IMR-90 (cell line): ENCODE measurements at regions not wholly inside any gene's neighbourhood (a gene's known extent, or its start where the extent isn't known, plus 50 kb on each side); places are given as distances from the start of the nearest gene placed in this dataset.

Experiments used
- ATAC-seq: fragments of 200-7000 bp; cut with Tn5 transposase; 2 replicates; pipeline ENCODE4 v1.9.1; 2020; ENCODE audit warnings: low read depth, mild to moderate bottlenecking, moderate library complexity
- BruUV-seq: library from RNA; stranded (reverse); fragments of 400-500 nt; replicated peaks from 2 replicates; lab custom pipeline; 2021; lab: Mats Ljungman, UMichigan
- CTCF ChIA-PET: fragments of 300-600 bp; formaldehyde crosslinking; extraction: SDS; loops from one replicate; lab custom pipeline; 2021; ENCODE audit warnings: antibody characterized with exemption; lab: Yijun Ruan, JAX
- POLR2A ChIA-PET: fragments of 300-600 bp; sonication (Branson Sonifier 250); formaldehyde crosslinking; loops from one replicate; lab custom pipeline; 2022; ENCODE audit warnings: antibody characterized with exemption; ENCODE audit not compliant: unreplicated experiment; lab: Charles Lee
- DNase-seq: peaks from one replicate; pipeline ENCODE4 v3.0.0; 2013
- H2AFZ ChIP-seq: replicated peaks from 2 replicates; pipeline ENCODE3; 2013; ENCODE audit warnings: low read length, mild to moderate bottlenecking; ENCODE audit not compliant: poor library complexity
- H2AK5ac ChIP-seq: 2 replicates; pipeline ENCODE4 v1.6.1; 2013; ENCODE audit warnings: low read depth, low read length, inconsistent platforms
- H2AK9ac ChIP-seq: replicated peaks from 2 replicates; pipeline ENCODE3; 2013; ENCODE audit warnings: mild to moderate bottlenecking, low read depth, low read length, moderate library complexity; ENCODE audit not compliant: poor library complexity
- H2BK120ac ChIP-seq: 2 replicates; pipeline ENCODE4 v1.6.1; 2013; ENCODE audit warnings: low read depth, low read length, inconsistent platforms
- H2BK15ac ChIP-seq: 3 replicates; pipeline ENCODE4 v1.6.1; 2013; ENCODE audit warnings: low read depth, low read length, inconsistent platforms
- H2BK20ac ChIP-seq: 2 replicates; pipeline ENCODE4 v1.6.1; 2013; ENCODE audit warnings: low read depth, mild to moderate bottlenecking, inconsistent platforms, low read length, moderate library complexity
- H2BK5ac ChIP-seq: 2 replicates; pipeline ENCODE4 v1.6.1; 2013; ENCODE audit warnings: mild to moderate bottlenecking, low read depth, low read length, inconsistent platforms; ENCODE audit not compliant: poor library complexity, severe bottlenecking
- H3K14ac ChIP-seq: replicated peaks from 2 replicates; pipeline ENCODE4 v1.6.1; 2013; ENCODE audit warnings: low read depth, low read length, inconsistent platforms
- H3K18ac ChIP-seq: 2 replicates; pipeline ENCODE4 v1.6.1; 2013; ENCODE audit warnings: low read depth, low read length, control low read depth
- H3K23ac ChIP-seq: 2 replicates; pipeline ENCODE4 v1.6.1; 2013; ENCODE audit warnings: low read depth, low read length, inconsistent platforms
- H3K27ac ChIP-seq: 2 replicates; pipeline ENCODE4 v1.5.1; 2013; ENCODE audit warnings: mild to moderate bottlenecking, control low read depth, low read length; ENCODE audit not compliant: insufficient read depth
- H3K27me3 ChIP-seq: 2 replicates; pipeline ENCODE4 v1.6.1; 2013; ENCODE audit warnings: low read length; ENCODE audit not compliant: control insufficient read depth, insufficient read depth
- H3K36me3 ChIP-seq: 2 replicates; pipeline ENCODE4 v1.6.1; 2013; ENCODE audit warnings: low read length, mixed read lengths; ENCODE audit not compliant: control insufficient read depth, insufficient read depth
- H3K4ac ChIP-seq: 2 replicates; pipeline ENCODE4 v1.6.1; 2013; ENCODE audit warnings: low read depth, low read length, inconsistent platforms
- H3K4me1 ChIP-seq: 2 replicates; pipeline ENCODE4 v1.6.1; 2013; ENCODE audit warnings: low read length, mixed read lengths; ENCODE audit not compliant: control insufficient read depth, insufficient read depth
- H3K4me2 ChIP-seq: 2 replicates; pipeline ENCODE4 v1.6.1; 2013; ENCODE audit warnings: low read depth, mild to moderate bottlenecking, control low read depth, low read length, moderate library complexity
- H3K4me3 ChIP-seq: 2 replicates; pipeline ENCODE4 v1.5.1; 2013; ENCODE audit warnings: low read depth, mild to moderate bottlenecking, control low read depth, low read length, moderate library complexity; ENCODE audit not compliant: insufficient read depth
- H3K56ac ChIP-seq: 2 replicates; pipeline ENCODE4 v1.6.1; 2013; ENCODE audit warnings: low read length, inconsistent platforms; ENCODE audit not compliant: insufficient read depth; ENCODE audit errors: extremely low read depth
- H3K79me1 ChIP-seq, 2 experiments: 2 replicates each; pipeline ENCODE4 v1.6.1; 2013; ENCODE audit warnings: low read length in 2 of 2, inconsistent platforms in 1 of 2, low read depth in 1 of 2
- H3K9ac ChIP-seq: 2 replicates; pipeline ENCODE4 v1.6.1; 2013; ENCODE audit warnings: low read depth, low read length, control low read depth
- H3K9me1 ChIP-seq: 2 replicates; pipeline ENCODE4 v1.6.1; 2013; ENCODE audit warnings: low read length, inconsistent platforms; ENCODE audit not compliant: insufficient read depth
- H3K9me3 ChIP-seq: 2 replicates; pipeline ENCODE4 v1.6.1; 2013; ENCODE audit warnings: low read length; ENCODE audit not compliant: control insufficient read depth, insufficient read depth
- H4K20me1 ChIP-seq: 2 replicates; pipeline ENCODE4 v1.6.1; 2013; ENCODE audit warnings: low read length, inconsistent platforms; ENCODE audit not compliant: insufficient read depth
- H4K5ac ChIP-seq: 2 replicates; pipeline ENCODE4 v1.6.1; 2013; ENCODE audit warnings: mild to moderate bottlenecking, low read depth, low read length, control low read depth
- H4K8ac ChIP-seq, 2 experiments: 2 replicates each; pipeline ENCODE4 v1.6.1; 2013; ENCODE audit warnings: low read depth in 2 of 2, low read length in 2 of 2, control low read depth in 1 of 2, inconsistent platforms in 1 of 2
- H4K91ac ChIP-seq: 2 replicates; pipeline ENCODE4 v1.6.1; 2013; ENCODE audit warnings: low read depth, low read length, inconsistent platforms; ENCODE audit not compliant: insufficient read depth
- CEBPB ChIP-seq: IDR thresholded peaks from 2 replicates; pipeline ENCODE4 v1.6.1; 2012; ENCODE audit warnings: low read depth, low read length, improper control_type of control experiment
- ELK1 ChIP-seq: fragments of 150-350 bp; IDR thresholded peaks from 2 replicates; pipeline ENCODE4 v1.6.1; 2016; ENCODE audit warnings: low read depth, mild to moderate bottlenecking, low read length, moderate library complexity, borderline replicate concordance
- FOS ChIP-seq: fragments of 150-350 bp; IDR thresholded peaks from 2 replicates; pipeline ENCODE4 v1.6.1; 2016; ENCODE audit warnings: low read depth, low read length
- MAFK ChIP-seq: IDR thresholded peaks from 2 replicates; pipeline ENCODE4 v1.6.1; 2012; ENCODE audit warnings: low read depth, low read length, improper control_type of control experiment
- RAD21 ChIP-seq: IDR thresholded peaks from 2 replicates; pipeline ENCODE4 v1.6.1; 2012; ENCODE audit warnings: low read length, improper control_type of control experiment
- RFX5 ChIP-seq: IDR thresholded peaks from 2 replicates; pipeline ENCODE4 v1.8.0; 2012; ENCODE audit warnings: low read depth, mild to moderate bottlenecking, low read length, moderate library complexity
- USF2 ChIP-seq: fragments of 150-350 bp; IDR thresholded peaks from 2 replicates; pipeline ENCODE4 v1.6.1; 2017; ENCODE audit warnings: mild to moderate bottlenecking, antibody characterized with exemption, low read length, low read depth
- WGBS, 2 experiments: methylation state at CpG; one replicate each; pipeline versions ENCODE4 v1.1.5 to v1.1.7; 2013; ENCODE audit warnings: missing lambda C conversion rate in 2 of 2; ENCODE audit not compliant: insufficient read length in 1 of 2; ENCODE audit errors: extremely low coverage in 2 of 2; 5-methylcytosine and 5-hydroxymethylcytosine counted together
- dilution Hi-C: fragments of 300-500 bp; cut with HindIII; formaldehyde crosslinking; loops from one replicate; pipeline ENCODE4 v1.14.3; 2018; ENCODE audit warnings: low sequenced_read_pairs; ENCODE audit not compliant: unreplicated experiment
- in situ Hi-C: fragments of 300-500 bp; cut with MboI; formaldehyde crosslinking; loops from 3 replicates; pipeline ENCODE4 v1.14.3; 2019; ENCODE audit warnings: low sequenced_read_pairs, inconsistent platforms, mixed read lengths
- intact Hi-C: fragments of 100-400 bp; cut with micrococcal nuclease; formaldehyde crosslinking; loops from 2 replicates; pipeline ENCODE4 v1.10.0; 2022

GRCh38 chr11:134625151-134625550, 213.1 kb upstream of the B3GAT1 start:
- Histone ChIP-seq H3K23ac (no peak overlapping the region), H3K79me1 (no peaks in the 10 kb centered on the region), H3K4me3 (no peak overlapping the region), H2BK120ac (no peak overlapping the region), H3K27ac (no peak overlapping the region), H3K4me1 (no peaks in the 10 kb centered on the region), H2BK15ac (no peak overlapping the region), H2AFZ (no peak overlapping the region), H2BK20ac (no peak overlapping the region), H3K14ac (no peak overlapping the region), H3K9me3 (peaks cover 37% of the 10 kb centered on the region), H2AK9ac (no peak overlapping the region), H3K56ac (no peak overlapping the region), H3K36me3 (no peaks in the 10 kb centered on the region), H4K91ac (no peak overlapping the region), H4K20me1 (no peaks in the 10 kb centered on the region), H2AK5ac (no peak overlapping the region), H3K27me3 (no peaks in the 10 kb centered on the region), H3K4ac (no peak overlapping the region), H3K4me2 (no peak overlapping the region), H3K18ac (no peak overlapping the region), H4K5ac (no peak overlapping the region), H3K9me1 (no peaks in the 10 kb centered on the region), H2BK5ac (no peak overlapping the region), H4K8ac (no peak overlapping the region), H3K9ac (no peak overlapping the region)
- in situ Hi-C loops = no loop called here
- DNase-seq (no peak), ATAC-seq (no peak)
- 20% methylated on average over 1 of the region's 3 CpGs; no CpG with 5 or more reads in 1 of the 2 experiments for WGBS, 2 experiments
- POLR2A ChIA-PET = no interaction called here
- CTCF ChIA-PET = no interaction called here
- no TSS peak for BruUV-seq
- TF ChIP-seq ELK1 (no peak), FOS (no peak), RAD21 (no peak), MAFK (no peak), USF2 (no peak), RFX5 (no peak), CEBPB (no peak)
- intact Hi-C loops = no loop called here
- dilution Hi-C loops = no loop called here
